ENCODE measurements at regions not wholly inside any gene's neighbourhood (a gene's known extent, or its start where the extent isn't known, plus 50 kb on each side); places are given as distances from the start of the nearest gene placed in this dataset.
A peak's percentile ranks its signal among the peaks of the same experiment; 100 is the strongest.

DNA sequence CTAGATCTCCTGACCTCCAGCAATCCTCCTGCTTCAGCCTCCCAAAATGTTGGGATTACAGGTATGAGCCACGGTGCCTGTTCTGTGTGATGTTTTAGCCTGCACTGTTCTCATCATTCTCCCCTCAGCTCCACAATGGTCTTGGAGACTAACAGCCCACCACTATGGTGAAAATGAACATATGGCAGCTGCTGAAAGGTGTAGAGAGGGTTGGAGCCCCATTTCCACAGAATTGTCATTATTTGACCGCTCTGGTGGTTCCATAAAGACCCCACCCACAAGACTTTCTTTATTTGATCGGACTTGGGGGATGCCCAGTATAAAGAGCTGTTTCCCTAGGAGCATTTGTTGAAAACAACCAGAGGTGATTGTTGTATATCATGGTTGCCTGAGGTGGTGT lies 67.9 kb upstream of the SEPTIN5 start:
- DNase-seq (ENCODE audit: low read depth, low spot score) = no peak
- in situ Hi-C loops (cut with HindIII; ENCODE audit: low sequenced_read_pairs) = no loop called here
- TF ChIP-seq, protein P1, sequence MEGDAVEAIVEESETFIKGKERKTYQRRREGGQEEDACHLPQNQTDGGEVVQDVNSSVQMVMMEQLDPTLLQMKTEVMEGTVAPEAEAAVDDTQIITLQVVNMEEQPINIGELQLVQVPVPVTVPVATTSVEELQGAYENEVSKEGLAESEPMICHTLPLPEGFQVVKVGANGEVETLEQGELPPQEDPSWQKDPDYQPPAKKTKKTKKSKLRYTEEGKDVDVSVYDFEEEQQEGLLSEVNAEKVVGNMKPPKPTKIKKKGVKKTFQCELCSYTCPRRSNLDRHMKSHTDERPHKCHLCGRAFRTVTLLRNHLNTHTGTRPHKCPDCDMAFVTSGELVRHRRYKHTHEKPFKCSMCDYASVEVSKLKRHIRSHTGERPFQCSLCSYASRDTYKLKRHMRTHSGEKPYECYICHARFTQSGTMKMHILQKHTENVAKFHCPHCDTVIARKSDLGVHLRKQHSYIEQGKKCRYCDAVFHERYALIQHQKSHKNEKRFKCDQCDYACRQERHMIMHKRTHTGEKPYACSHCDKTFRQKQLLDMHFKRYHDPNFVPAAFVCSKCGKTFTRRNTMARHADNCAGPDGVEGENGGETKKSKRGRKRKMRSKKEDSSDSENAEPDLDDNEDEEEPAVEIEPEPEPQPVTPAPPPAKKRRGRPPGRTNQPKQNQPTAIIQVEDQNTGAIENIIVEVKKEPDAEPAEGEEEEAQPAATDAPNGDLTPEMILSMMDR (IDR thresholded peaks at IDR 0.05; ENCODE audit: low read depth, low read length) = no peak

GRCh38 chr22:19648419-19648929 lies 65.8 kb upstream of the SEPTIN5 start:
- in situ Hi-C loops (cut with HindIII; ENCODE audit: low sequenced_read_pairs) = no loop called here

More for the DNA sequence above, 67.9 kb upstream of the SEPTIN5 start:
- no peak overlapping the region for H3K4me3 ChIP-seq (ENCODE audit: low read depth, low read length)

GRCh38 chr22:19652316-19652715 lies 62.0 kb upstream of the SEPTIN5 start:
- no peak overlapping the region for H3K4me3 ChIP-seq (ENCODE audit: low read depth, low read length)
- in situ Hi-C loops (cut with HindIII; ENCODE audit: low sequenced_read_pairs) = no loop called here
- TF ChIP-seq, protein P1 (IDR thresholded peaks at IDR 0.05; ENCODE audit: low read depth, low read length) = no peak
- DNase-seq (ENCODE audit: low read depth, low spot score) = no peak

More at GRCh38 chr22:19648419-19648929, 65.8 kb upstream of the SEPTIN5 start:
- DNase-seq (ENCODE audit: low read depth, low spot score) = peak; percentile 6
- no peak overlapping the region for H3K4me3 ChIP-seq (ENCODE audit: low read depth, low read length)
- TF ChIP-seq, protein P1 (IDR thresholded peaks at IDR 0.05; ENCODE audit: low read depth, low read length) = no peak

GRCh38 chr22:19654338-19654987 lies 59.8 kb upstream of the SEPTIN5 start:
- TF ChIP-seq, protein P1 (IDR thresholded peaks at IDR 0.05; ENCODE audit: low read depth, low read length) = no peak
- in situ Hi-C loops (cut with HindIII; ENCODE audit: low sequenced_read_pairs) = no loop called here
- no peak overlapping the region for H3K4me3 ChIP-seq (ENCODE audit: low read depth, low read length)
- no peak for DNase-seq (ENCODE audit: low read depth, low spot score)

GRCh38 chr22:19655399-19655798 lies 58.9 kb upstream of the SEPTIN5 start:
- TF ChIP-seq, protein P1 (IDR thresholded peaks at IDR 0.05; ENCODE audit: low read depth, low read length) = no peak

GRCh38 chr22:19656541-19657251 lies 57.6 kb upstream of the SEPTIN5 start:
- TF ChIP-seq, protein P1 (IDR thresholded peaks at IDR 0.05; ENCODE audit: low read depth, low read length) = no peak
- no peak overlapping the region for H3K4me3 ChIP-seq (ENCODE audit: low read depth, low read length)
- no peak for DNase-seq (ENCODE audit: low read depth, low spot score)
- in situ Hi-C loops (cut with HindIII; ENCODE audit: low sequenced_read_pairs) = no loop called here

More at GRCh38 chr22:19655399-19655798, 58.9 kb upstream of the SEPTIN5 start:
- H3K4me3 ChIP-seq (ENCODE audit: low read depth, low read length) = no peak overlapping the region
- in situ Hi-C loops (cut with HindIII; ENCODE audit: low sequenced_read_pairs) = no loop called here
- DNase-seq (ENCODE audit: low read depth, low spot score) = no peak
